Endothelial cell of umbilical vein (primary cell): ENCODE measurements at regions not wholly inside any gene's neighbourhood (a gene's known extent, or its start where the extent isn't known, plus 50 kb on each side); places are given as distances from the start of the nearest gene placed in this dataset.

Experiments
- BruUV-seq: library from RNA; stranded (reverse); fragments of 400-500 nt; replicated peaks from 2 replicates; lab custom pipeline; 2021; lab: Mats Ljungman, UMichigan
- CTCF ChIA-PET: fragments of 300-600, 350-600 bp; sonication (Branson Sonifier 250); formaldehyde crosslinking; loops from one replicate; lab custom pipeline; 2021; ENCODE audit warnings: antibody characterized with exemption, inconsistent platforms; lab: Charles Lee
- POLR2A ChIA-PET: fragments of 300-600, 350-600 bp; sonication (Branson Sonifier 250); formaldehyde crosslinking; loops from one replicate; lab custom pipeline; 2021; ENCODE audit warnings: antibody characterized with exemption, inconsistent platforms; lab: Charles Lee
- DNase-seq: peaks from one replicate; pipeline ENCODE4 v3.0.0-alpha.2; 2011; ENCODE audit warnings: low read depth, low spot score
- FAIRE-seq: peaks from 2 replicates; lab custom pipeline; 2011; peaks lifted over from hg19 to GRCh38; lab: Jason Lieb, UNC
- H2AFZ ChIP-seq: 2 replicates; pipeline ENCODE4 v1.6.0; 2012; ENCODE audit warnings: low read depth, low read length, control low read depth, inconsistent platforms
- H3K27ac ChIP-seq: 2 replicates; pipeline ENCODE4 v1.5.1; 2011; ENCODE audit warnings: low read depth, mild to moderate bottlenecking, control low read depth, low read length, moderate library complexity; ENCODE audit not compliant: insufficient read depth
- H3K27me3 ChIP-seq, 2 experiments: 2 replicates each; pipeline versions ENCODE4 v1.6.0 to v1.6.1; 2011; ENCODE audit warnings: low read length in 2 of 2, mixed read lengths in 1 of 2; ENCODE audit not compliant: control insufficient read depth in 2 of 2, insufficient read depth in 2 of 2
- H3K36me3 ChIP-seq, 2 experiments: 2 replicates in 1 of 2; 3 replicates in 1 of 2; pipeline ENCODE4 v1.5.1; 2011; ENCODE audit warnings: low read length in 2 of 2, mild to moderate bottlenecking in 1 of 2, moderate library complexity in 1 of 2; ENCODE audit not compliant: control insufficient read depth in 2 of 2, insufficient read depth in 2 of 2; ENCODE audit errors: extremely low read depth in 1 of 2
- H3K4me1 ChIP-seq: 3 replicates; pipeline ENCODE4 v1.5.1; 2011; ENCODE audit warnings: mild to moderate bottlenecking, low read length; ENCODE audit not compliant: control insufficient read depth, insufficient read depth; ENCODE audit errors: extremely low read depth
- H3K4me2 ChIP-seq: 2 replicates; pipeline ENCODE4 v1.6.1; 2011; ENCODE audit warnings: low read length, control low read depth, mixed read lengths; ENCODE audit not compliant: insufficient read depth
- H3K4me3 ChIP-seq, 3 experiments: fragments of 200-600 bp in 1 of 3; sonication (generic), shearing (Covaris generic) in 1 of 3; replicated peaks in 1 of 3; 2 replicates each; pipeline ENCODE4 v1.5.1; 2011 to 2016; ENCODE audit warnings: control low read depth in 3 of 3, low read length in 3 of 3, mild to moderate bottlenecking in 2 of 3, inconsistent platforms in 1 of 3, low read depth in 1 of 3, moderate library complexity in 1 of 3; ENCODE audit not compliant: insufficient read depth in 1 of 3
- H3K79me2 ChIP-seq: 2 replicates; pipeline ENCODE4 v1.6.0; 2012; ENCODE audit warnings: low read length, inconsistent platforms; ENCODE audit not compliant: control insufficient read depth, insufficient read depth
- H3K9ac ChIP-seq: replicated peaks from 2 replicates; pipeline ENCODE3; 2011; ENCODE audit warnings: low read length, control low read depth; ENCODE audit not compliant: insufficient read depth; ENCODE audit errors: extremely low read depth
- H3K9me1 ChIP-seq: replicated peaks from 3 replicates; pipeline ENCODE4 v1.6.0; 2011; ENCODE audit warnings: mild to moderate bottlenecking, low read length; ENCODE audit not compliant: control insufficient read depth, insufficient read depth; ENCODE audit errors: extremely low read depth
- H3K9me3 ChIP-seq: replicated peaks from 2 replicates; pipeline ENCODE4 v1.5.1; 2012; ENCODE audit warnings: low read length, inconsistent platforms; ENCODE audit not compliant: control insufficient read depth, insufficient read depth
- H4K20me1 ChIP-seq: replicated peaks from 2 replicates; pipeline ENCODE3; 2011; ENCODE audit warnings: mild to moderate bottlenecking, low read length; ENCODE audit not compliant: control insufficient read depth, insufficient read depth; ENCODE audit errors: extremely low read depth
- CTCF ChIP-seq, 2 donors: IDR thresholded peaks; 1 replicate in 1 of 2; 2 replicates in 1 of 2; pipeline ENCODE4 v1.5.1; 2011; ENCODE audit warnings: low read length in 2 of 2, mild to moderate bottlenecking in 2 of 2, moderate library complexity in 2 of 2, control low read depth in 1 of 2, inconsistent platforms in 1 of 2, low read depth in 1 of 2; ENCODE audit not compliant: insufficient read depth in 1 of 2; ENCODE audit errors: extremely low read depth in 1 of 2
- EZH2 ChIP-seq: IDR thresholded peaks from 2 replicates; pipeline ENCODE4 v1.6.1; 2012; ENCODE audit warnings: borderline replicate concordance, low read depth, mild to moderate bottlenecking, moderate library complexity, low read length, inconsistent platforms; ENCODE audit not compliant: severe bottlenecking
- FOS ChIP-seq: IDR thresholded peaks from 2 replicates; pipeline ENCODE4 v1.6.1; 2011; ENCODE audit warnings: mild to moderate bottlenecking, low read length, moderate library complexity, borderline replicate concordance; ENCODE audit not compliant: insufficient read depth
- GATA2 ChIP-seq: IDR thresholded peaks from 2 replicates; pipeline ENCODE4 v1.7.0; 2011; ENCODE audit warnings: low read depth, mild to moderate bottlenecking, moderate library complexity, mixed read lengths, low read length; ENCODE audit not compliant: insufficient read length, insufficient read depth
- JUN ChIP-seq: IDR thresholded peaks from 2 replicates; pipeline ENCODE4 v1.6.1; 2011; ENCODE audit warnings: borderline replicate concordance, low read depth; ENCODE audit not compliant: insufficient read length, insufficient read depth
- MAX ChIP-seq: IDR thresholded peaks from 2 replicates; pipeline ENCODE4 v1.6.1; 2011; ENCODE audit not compliant: insufficient read depth, insufficient read length
- MYC ChIP-seq: IDR thresholded peaks from one replicate; pipeline ENCODE4 v1.6.1; 2011; ENCODE audit warnings: mild to moderate bottlenecking, low read depth, low read length
- POLR2A ChIP-seq: IDR thresholded peaks from 2 replicates; pipeline ENCODE4 v1.6.1; 2012; ENCODE audit warnings: low read depth, mild to moderate bottlenecking, control low read depth, low read length
- POLR2AphosphoS5 ChIP-seq: IDR thresholded peaks from 2 replicates; pipeline ENCODE4 v1.6.1; 2012; ENCODE audit warnings: low read depth, mild to moderate bottlenecking, control low read depth, low read length, moderate library complexity; ENCODE audit not compliant: insufficient read depth
- dilution Hi-C: fragments of 300-500 bp; cut with MboI; formaldehyde crosslinking; loops from one replicate; pipeline ENCODE4 v1.15.0; 2019; ENCODE audit warnings: low sequenced_read_pairs; ENCODE audit not compliant: extremely low pct_ligation_motif_present
- intact Hi-C: fragments of 100-400 bp; cut with micrococcal nuclease; formaldehyde crosslinking; loops from one replicate; pipeline ENCODE4 v1.10.0; 2022

- Histone ChIP-seq H4K20me1 (no peaks in the 10 kb centered on the region), H3K27ac (no peak overlapping the region), H3K27me3 (no peaks in the 10 kb centered on the region), H3K4me3 (no peak overlapping the region), H3K9me1 (no peaks in the 10 kb centered on the region), H3K79me2 (no peaks in the 10 kb centered on the region), H3K36me3 (no peaks in the 10 kb centered on the region), H3K9me3 (no peaks in the 10 kb centered on the region), H3K4me2 (no peak overlapping the region), H3K4me1 (no peaks in the 10 kb centered on the region), H3K9ac (no peak overlapping the region), H2AFZ (no peak overlapping the region)
- no TSS peak for BruUV-seq
- DNase-seq = no peak
- FAIRE-seq = no peak
- no peak for TF ChIP-seq MYC
- TF ChIP-seq POLR2AphosphoS5 = no peak
- no peak for TF ChIP-seq CTCF (IDR thresholded peaks at IDR 0.05; ENCODE audit: extremely low read depth in 1 of 2, insufficient read depth in 1 of 2, low read depth in 1 of 2, low read length in 2 of 2)
- no peak for TF ChIP-seq MAX
- TF ChIP-seq FOS = no peak
- TF ChIP-seq EZH2 = no peak
- no peak for TF ChIP-seq JUN
- TF ChIP-seq GATA2 = no peak
- no peak for TF ChIP-seq POLR2A
- intact Hi-C loops (no loop called here), dilution Hi-C loops (no loop called here)
- ChIA-PET CTCF (no interaction called here), POLR2A (no interaction called here)
These were observed 74.8 kb upstream of the TSLP start for GRCh38 chr5:110996742-110997141.
